ENCODE measurements at regions not wholly inside any gene's neighbourhood (a gene's known extent, or its start where the extent isn't known, plus 50 kb on each side); places are given as distances from the start of the nearest gene placed in this dataset.

GRCh38 chr6:22621701-22622100, 52.3 kb downstream of the HDGFL1 start:
- no peak for DNase-seq (ENCODE audit: low spot score)

GRCh38 chr6:22622351-22622750, 53.0 kb downstream of the HDGFL1 start:
- no peak for DNase-seq (ENCODE audit: low spot score)

- no peak for DNase-seq (ENCODE audit: low spot score)
Measured at GRCh38 chr6:22622813-22623212, 53.4 kb downstream of the HDGFL1 start.

- DNase-seq (ENCODE audit: low spot score), result no peak
Measured at GRCh38 chr6:22627644-22628043, 58.3 kb downstream of the HDGFL1 start.

- DNase-seq (ENCODE audit: low spot score), result no peak
Measured at GRCh38 chr6:22631091-22631490, 61.7 kb downstream of the HDGFL1 start.

- DNase-seq (ENCODE audit: low spot score), result no peak
Measured at GRCh38 chr6:22632581-22633145, 63.3 kb downstream of the HDGFL1 start.

GRCh38 chr6:22636452-22636851, 67.1 kb downstream of the HDGFL1 start:
- peak; percentile 13 for DNase-seq (ENCODE audit: low spot score)

- no peak for DNase-seq (ENCODE audit: low spot score)
Measured at GRCh38 chr6:22637782-22638181, 68.4 kb downstream of the HDGFL1 start.

GRCh38 chr6:22638320-22638719, 69.0 kb downstream of the HDGFL1 start:
- no peak for DNase-seq (ENCODE audit: low spot score)

GRCh38 chr6:22642254-22642653, 72.9 kb downstream of the HDGFL1 start:
- no peak for DNase-seq (ENCODE audit: low spot score)

GRCh38 chr6:22643780-22644179, 74.4 kb downstream of the HDGFL1 start:
- DNase-seq (ENCODE audit: low spot score), result no peak

- no peak for DNase-seq (ENCODE audit: low spot score)
Measured at GRCh38 chr6:22647719-22648118, 78.4 kb downstream of the HDGFL1 start.

- DNase-seq (ENCODE audit: low spot score), result no peak
Measured at GRCh38 chr6:22651731-22652130, 82.4 kb downstream of the HDGFL1 start.

- DNase-seq (ENCODE audit: low spot score), result no peak
Measured at GRCh38 chr6:22653980-22654610, 84.7 kb downstream of the HDGFL1 start.

- DNase-seq (ENCODE audit: low spot score), result peak; percentile 40
Measured at GRCh38 chr6:22656706-22657351, 87.5 kb downstream of the HDGFL1 start.

GRCh38 chr6:22657352-22657980, 88.1 kb downstream of the HDGFL1 start:
- peak; percentile 13 for DNase-seq (ENCODE audit: low spot score)

- no peak for DNase-seq (ENCODE audit: low spot score)
Measured at GRCh38 chr6:22658183-22658582, 88.8 kb downstream of the HDGFL1 start.

GRCh38 chr6:22658934-22659333, 89.6 kb downstream of the HDGFL1 start:
- no peak for DNase-seq (ENCODE audit: low spot score)

GRCh38 chr6:22664968-22665367, 95.6 kb downstream of the HDGFL1 start:
- DNase-seq (ENCODE audit: low spot score), result peak; percentile 67

- no peak for DNase-seq (ENCODE audit: low spot score)
Measured at GRCh38 chr6:22666021-22666420, 96.7 kb downstream of the HDGFL1 start.

GRCh38 chr6:22666586-22666985, 97.2 kb downstream of the HDGFL1 start:
- no peak for DNase-seq (ENCODE audit: low spot score)

GRCh38 chr6:22667855-22668254, 98.5 kb downstream of the HDGFL1 start:
- no peak for DNase-seq (ENCODE audit: low spot score)

- no peak for DNase-seq (ENCODE audit: low spot score)
Measured at GRCh38 chr6:22668307-22668706, 98.9 kb downstream of the HDGFL1 start.

All from kidney tubule cell (primary cell).